ENCODE measurements at regions not wholly inside any gene's neighbourhood (a gene's known extent, or its start where the extent isn't known, plus 50 kb on each side); places are given as distances from the start of the nearest gene placed in this dataset.

GRCh38 chr18:1425679-1426078, 521.0 kb downstream of the ADCYAP1 start:
- Histone ChIP-seq H3K27ac (ENCODE audit: low read depth in 2 of 2, low read length in 2 of 2) (no peak overlapping the region), H3K27me3 (ENCODE audit: control insufficient read depth, insufficient read depth, low read length) (no peaks in the 10 kb centered on the region), H3K9me3 (ENCODE audit: control insufficient read depth in 2 of 3, insufficient read depth in 1 of 3, low read length in 3 of 3) (no peaks in the 10 kb centered on the region), H3K4me1 (ENCODE audit: control insufficient read depth in 2 of 3, insufficient read depth in 2 of 3, low read depth in 1 of 3, low read length in 3 of 3) (no peaks in the 10 kb centered on the region), H3K36me3 (ENCODE audit: control insufficient read depth in 2 of 3, insufficient read depth in 3 of 3, low read length in 3 of 3) (no peaks in the 10 kb centered on the region), H3K9ac (ENCODE audit: low read length in 3 of 3) (no peak overlapping the region), H3K4me3 (ENCODE audit: low read length in 3 of 3) (no peak overlapping the region)
- intact Hi-C loops (cut with DNase I) = no loop called here
- FAIRE-seq = no peak
- no peak for TF ChIP-seq CTCF (IDR thresholded peaks at IDR 0.05; ENCODE audit: borderline replicate concordance, extremely low read depth, insufficient read depth)
- no peak for DNase-seq

- no peak for TF ChIP-seq CTCF (IDR thresholded peaks at IDR 0.05; ENCODE audit: borderline replicate concordance, extremely low read depth, insufficient read depth)
- Histone ChIP-seq H3K9me3 (ENCODE audit: control insufficient read depth in 2 of 3, insufficient read depth in 1 of 3, low read length in 3 of 3) (no peaks in the 10 kb centered on the region), H3K9ac (ENCODE audit: low read length in 3 of 3) (no peak overlapping the region), H3K36me3 (ENCODE audit: control insufficient read depth in 2 of 3, insufficient read depth in 3 of 3, low read length in 3 of 3) (no peaks in the 10 kb centered on the region), H3K4me3 (ENCODE audit: low read length in 3 of 3) (no peak overlapping the region), H3K27ac (ENCODE audit: low read depth in 2 of 2, low read length in 2 of 2) (no peak overlapping the region), H3K4me1 (ENCODE audit: control insufficient read depth in 2 of 3, insufficient read depth in 2 of 3, low read depth in 1 of 3, low read length in 3 of 3) (no peaks in the 10 kb centered on the region), H3K27me3 (ENCODE audit: control insufficient read depth, insufficient read depth, low read length) (no peaks in the 10 kb centered on the region)
- DNase-seq (no peak), FAIRE-seq (no peak)
- intact Hi-C loops (cut with DNase I) = no loop called here
Observed at GRCh38 chr18:1435487-1435886, 530.8 kb downstream of the ADCYAP1 start.

GRCh38 chr18:1436199-1436598, 531.5 kb downstream of the ADCYAP1 start:
- Histone ChIP-seq H3K9me3 (ENCODE audit: control insufficient read depth in 2 of 3, insufficient read depth in 1 of 3, low read length in 3 of 3) (no peaks in the 10 kb centered on the region), H3K4me3 (ENCODE audit: low read length in 3 of 3) (no peak overlapping the region), H3K9ac (ENCODE audit: low read length in 3 of 3) (no peak overlapping the region), H3K4me1 (ENCODE audit: control insufficient read depth in 2 of 3, insufficient read depth in 2 of 3, low read depth in 1 of 3, low read length in 3 of 3) (no peaks in the 10 kb centered on the region), H3K27me3 (ENCODE audit: control insufficient read depth, insufficient read depth, low read length) (no peaks in the 10 kb centered on the region), H3K27ac (ENCODE audit: low read depth in 2 of 2, low read length in 2 of 2) (no peak overlapping the region), H3K36me3 (ENCODE audit: control insufficient read depth in 2 of 3, insufficient read depth in 3 of 3, low read length in 3 of 3) (no peaks in the 10 kb centered on the region)
- FAIRE-seq = no peak
- intact Hi-C loops (cut with DNase I) = no loop called here
- DNase-seq = no peak
- TF ChIP-seq CTCF (IDR thresholded peaks at IDR 0.05; ENCODE audit: borderline replicate concordance, extremely low read depth, insufficient read depth) = no peak

GRCh38 chr18:1438458-1438910, 533.8 kb downstream of the ADCYAP1 start:
- H3K4me1 ChIP-seq (ENCODE audit: control insufficient read depth in 2 of 3, insufficient read depth in 2 of 3, low read depth in 1 of 3, low read length in 3 of 3) = no peaks in the 10 kb centered on the region
- H3K4me3 ChIP-seq (ENCODE audit: low read length in 3 of 3) = no peak overlapping the region
- TF ChIP-seq CTCF (IDR thresholded peaks at IDR 0.05; ENCODE audit: borderline replicate concordance, extremely low read depth, insufficient read depth) = no peak
- H3K36me3 ChIP-seq (ENCODE audit: control insufficient read depth in 2 of 3, insufficient read depth in 3 of 3, low read length in 3 of 3) = no peaks in the 10 kb centered on the region
- DNase-seq (no peak), FAIRE-seq (no peak)
- intact Hi-C loops (cut with DNase I) = no loop called here
- H3K27ac ChIP-seq (ENCODE audit: low read depth in 2 of 2, low read length in 2 of 2) = no peak overlapping the region
- no peaks in the 10 kb centered on the region for H3K27me3 ChIP-seq (ENCODE audit: control insufficient read depth, insufficient read depth, low read length)
- H3K9ac ChIP-seq (ENCODE audit: low read length in 3 of 3) = no peak overlapping the region
- no peaks in the 10 kb centered on the region for H3K9me3 ChIP-seq (ENCODE audit: control insufficient read depth in 2 of 3, insufficient read depth in 1 of 3, low read length in 3 of 3)

Measured in kidney (tissue), 13 donors.